IMR-90 (cell line): ENCODE measurements at regions not wholly inside any gene's neighbourhood (a gene's known extent, or its start where the extent isn't known, plus 50 kb on each side); places are given as distances from the start of the nearest gene placed in this dataset.

Source experiments
- ATAC-seq: fragments of 200-7000 bp; cut with Tn5 transposase; 2 replicates; pipeline ENCODE4 v1.9.1; 2020; ENCODE audit warnings: low read depth, mild to moderate bottlenecking, moderate library complexity
- BruUV-seq: library from RNA; stranded (reverse); fragments of 400-500 nt; replicated peaks from 2 replicates; lab custom pipeline; 2021; lab: Mats Ljungman, UMichigan
- CTCF ChIA-PET: fragments of 300-600 bp; formaldehyde crosslinking; extraction: SDS; loops from one replicate; lab custom pipeline; 2021; ENCODE audit warnings: antibody characterized with exemption; lab: Yijun Ruan, JAX
- POLR2A ChIA-PET: fragments of 300-600 bp; sonication (Branson Sonifier 250); formaldehyde crosslinking; loops from one replicate; lab custom pipeline; 2022; ENCODE audit warnings: antibody characterized with exemption; ENCODE audit not compliant: unreplicated experiment; lab: Charles Lee
- DNase-seq: peaks from one replicate; pipeline ENCODE4 v3.0.0; 2013
- H2AFZ ChIP-seq: replicated peaks from 2 replicates; pipeline ENCODE3; 2013; ENCODE audit warnings: low read length, mild to moderate bottlenecking; ENCODE audit not compliant: poor library complexity
- H2AK5ac ChIP-seq: 2 replicates; pipeline ENCODE4 v1.6.1; 2013; ENCODE audit warnings: low read depth, low read length, inconsistent platforms
- H2AK9ac ChIP-seq: replicated peaks from 2 replicates; pipeline ENCODE3; 2013; ENCODE audit warnings: mild to moderate bottlenecking, low read depth, low read length, moderate library complexity; ENCODE audit not compliant: poor library complexity
- H2BK120ac ChIP-seq: 2 replicates; pipeline ENCODE4 v1.6.1; 2013; ENCODE audit warnings: low read depth, low read length, inconsistent platforms
- H2BK15ac ChIP-seq: 3 replicates; pipeline ENCODE4 v1.6.1; 2013; ENCODE audit warnings: low read depth, low read length, inconsistent platforms
- H2BK20ac ChIP-seq: 2 replicates; pipeline ENCODE4 v1.6.1; 2013; ENCODE audit warnings: low read depth, mild to moderate bottlenecking, inconsistent platforms, low read length, moderate library complexity
- H2BK5ac ChIP-seq: 2 replicates; pipeline ENCODE4 v1.6.1; 2013; ENCODE audit warnings: mild to moderate bottlenecking, low read depth, low read length, inconsistent platforms; ENCODE audit not compliant: poor library complexity, severe bottlenecking
- H3K14ac ChIP-seq: replicated peaks from 2 replicates; pipeline ENCODE4 v1.6.1; 2013; ENCODE audit warnings: low read depth, low read length, inconsistent platforms
- H3K18ac ChIP-seq: 2 replicates; pipeline ENCODE4 v1.6.1; 2013; ENCODE audit warnings: low read depth, low read length, control low read depth
- H3K23ac ChIP-seq: 2 replicates; pipeline ENCODE4 v1.6.1; 2013; ENCODE audit warnings: low read depth, low read length, inconsistent platforms
- H3K27ac ChIP-seq: 2 replicates; pipeline ENCODE4 v1.5.1; 2013; ENCODE audit warnings: mild to moderate bottlenecking, control low read depth, low read length; ENCODE audit not compliant: insufficient read depth
- H3K27me3 ChIP-seq: 2 replicates; pipeline ENCODE4 v1.6.1; 2013; ENCODE audit warnings: low read length; ENCODE audit not compliant: control insufficient read depth, insufficient read depth
- H3K36me3 ChIP-seq: 2 replicates; pipeline ENCODE4 v1.6.1; 2013; ENCODE audit warnings: low read length, mixed read lengths; ENCODE audit not compliant: control insufficient read depth, insufficient read depth
- H3K4ac ChIP-seq: 2 replicates; pipeline ENCODE4 v1.6.1; 2013; ENCODE audit warnings: low read depth, low read length, inconsistent platforms
- H3K4me1 ChIP-seq: 2 replicates; pipeline ENCODE4 v1.6.1; 2013; ENCODE audit warnings: low read length, mixed read lengths; ENCODE audit not compliant: control insufficient read depth, insufficient read depth
- H3K4me2 ChIP-seq: 2 replicates; pipeline ENCODE4 v1.6.1; 2013; ENCODE audit warnings: low read depth, mild to moderate bottlenecking, control low read depth, low read length, moderate library complexity
- H3K4me3 ChIP-seq: 2 replicates; pipeline ENCODE4 v1.5.1; 2013; ENCODE audit warnings: low read depth, mild to moderate bottlenecking, control low read depth, low read length, moderate library complexity; ENCODE audit not compliant: insufficient read depth
- H3K56ac ChIP-seq: 2 replicates; pipeline ENCODE4 v1.6.1; 2013; ENCODE audit warnings: low read length, inconsistent platforms; ENCODE audit not compliant: insufficient read depth; ENCODE audit errors: extremely low read depth
- H3K79me1 ChIP-seq, 2 experiments: 2 replicates each; pipeline ENCODE4 v1.6.1; 2013; ENCODE audit warnings: low read length in 2 of 2, inconsistent platforms in 1 of 2, low read depth in 1 of 2
- H3K9ac ChIP-seq: 2 replicates; pipeline ENCODE4 v1.6.1; 2013; ENCODE audit warnings: low read depth, low read length, control low read depth
- H3K9me1 ChIP-seq: 2 replicates; pipeline ENCODE4 v1.6.1; 2013; ENCODE audit warnings: low read length, inconsistent platforms; ENCODE audit not compliant: insufficient read depth
- H3K9me3 ChIP-seq: 2 replicates; pipeline ENCODE4 v1.6.1; 2013; ENCODE audit warnings: low read length; ENCODE audit not compliant: control insufficient read depth, insufficient read depth
- H4K20me1 ChIP-seq: 2 replicates; pipeline ENCODE4 v1.6.1; 2013; ENCODE audit warnings: low read length, inconsistent platforms; ENCODE audit not compliant: insufficient read depth
- H4K5ac ChIP-seq: 2 replicates; pipeline ENCODE4 v1.6.1; 2013; ENCODE audit warnings: mild to moderate bottlenecking, low read depth, low read length, control low read depth
- H4K8ac ChIP-seq, 2 experiments: 2 replicates each; pipeline ENCODE4 v1.6.1; 2013; ENCODE audit warnings: low read depth in 2 of 2, low read length in 2 of 2, control low read depth in 1 of 2, inconsistent platforms in 1 of 2
- H4K91ac ChIP-seq: 2 replicates; pipeline ENCODE4 v1.6.1; 2013; ENCODE audit warnings: low read depth, low read length, inconsistent platforms; ENCODE audit not compliant: insufficient read depth
- BHLHE40 ChIP-seq: fragments of 150-350 bp; IDR thresholded peaks from 2 replicates; pipeline ENCODE4 v1.6.1; 2016; ENCODE audit warnings: mild to moderate bottlenecking, low read depth, low read length
- CHD1 ChIP-seq: IDR thresholded peaks from 2 replicates; pipeline ENCODE4 v1.6.1; 2012; ENCODE audit warnings: low read depth, low read length, improper control_type of control experiment
- FOS ChIP-seq: fragments of 150-350 bp; IDR thresholded peaks from 2 replicates; pipeline ENCODE4 v1.6.1; 2016; ENCODE audit warnings: low read depth, low read length
- MAFK ChIP-seq: IDR thresholded peaks from 2 replicates; pipeline ENCODE4 v1.6.1; 2012; ENCODE audit warnings: low read depth, low read length, improper control_type of control experiment
- MXI1 ChIP-seq: IDR thresholded peaks from 2 replicates; pipeline ENCODE4 v1.6.1; 2012; ENCODE audit warnings: low read depth, mild to moderate bottlenecking, low read length, moderate library complexity, borderline replicate concordance
- NFE2L2 ChIP-seq: fragments of 150-350 bp; IDR thresholded peaks from 2 replicates; pipeline ENCODE4 v1.6.1; 2016; ENCODE audit warnings: low read depth, mild to moderate bottlenecking, low read length
- POLR2A ChIP-seq: IDR thresholded peaks from 2 replicates; pipeline ENCODE4 v1.6.1; 2012; ENCODE audit warnings: mild to moderate bottlenecking, low read depth, low read length
- RAD21 ChIP-seq: IDR thresholded peaks from 2 replicates; pipeline ENCODE4 v1.6.1; 2012; ENCODE audit warnings: low read length, improper control_type of control experiment
- RFX5 ChIP-seq: IDR thresholded peaks from 2 replicates; pipeline ENCODE4 v1.8.0; 2012; ENCODE audit warnings: low read depth, mild to moderate bottlenecking, low read length, moderate library complexity
- SMC3 ChIP-seq: fragments of 150-350 bp; IDR thresholded peaks from 2 replicates; pipeline ENCODE4 v1.6.1; 2016; ENCODE audit warnings: low read depth, mild to moderate bottlenecking, antibody characterized with exemption, low read length, moderate library complexity
- USF2 ChIP-seq: fragments of 150-350 bp; IDR thresholded peaks from 2 replicates; pipeline ENCODE4 v1.6.1; 2017; ENCODE audit warnings: mild to moderate bottlenecking, antibody characterized with exemption, low read length, low read depth
- WGBS, 2 experiments: methylation state at CpG; one replicate each; pipeline versions ENCODE4 v1.1.5 to v1.1.7; 2013; ENCODE audit warnings: missing lambda C conversion rate in 2 of 2; ENCODE audit not compliant: insufficient read length in 1 of 2; ENCODE audit errors: extremely low coverage in 2 of 2; 5-methylcytosine and 5-hydroxymethylcytosine counted together
- dilution Hi-C: fragments of 300-500 bp; cut with HindIII; formaldehyde crosslinking; loops from one replicate; pipeline ENCODE4 v1.14.3; 2018; ENCODE audit warnings: low sequenced_read_pairs; ENCODE audit not compliant: unreplicated experiment
- in situ Hi-C: fragments of 300-500 bp; cut with MboI; formaldehyde crosslinking; loops from 3 replicates; pipeline ENCODE4 v1.14.3; 2019; ENCODE audit warnings: low sequenced_read_pairs, inconsistent platforms, mixed read lengths
- intact Hi-C: fragments of 100-400 bp; cut with micrococcal nuclease; formaldehyde crosslinking; loops from 2 replicates; pipeline ENCODE4 v1.10.0; 2022
- TF ChIP-seq, protein P1 (sequence below): fragments of 150-350 bp; IDR thresholded peaks from 2 replicates; pipeline ENCODE4 v1.6.1; 2016; ENCODE audit warnings: low read depth, mild to moderate bottlenecking, low read length, moderate library complexity, borderline replicate concordance
- TF ChIP-seq, protein P2 (sequence below): conservative IDR thresholded peaks from 2 replicates; pipeline ENCODE4 v1.5.1; 2012; ENCODE audit warnings: mild to moderate bottlenecking, low read depth, low read length, improper control_type of control experiment

DNA sequence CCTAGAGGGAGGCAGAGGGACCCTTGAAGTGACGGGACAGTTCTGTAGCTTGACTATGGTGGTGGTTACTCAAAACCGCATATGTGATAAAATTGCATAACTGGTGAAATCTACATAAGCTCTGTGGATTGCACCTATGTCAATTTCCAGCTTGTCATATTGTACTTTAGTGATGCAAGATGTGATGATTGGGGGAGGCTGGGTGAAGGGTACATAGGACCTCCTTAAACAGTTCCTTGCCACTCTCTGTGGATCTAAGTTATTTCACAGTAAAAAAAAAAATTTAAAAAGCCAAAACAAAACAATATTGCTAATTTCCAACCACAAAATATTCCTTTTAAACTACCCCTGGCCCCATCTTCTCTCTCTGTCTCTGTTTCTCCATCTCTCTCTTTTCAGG, 472.6 kb upstream of the SULF2 start:
- H3K56ac ChIP-seq, result no peak overlapping the region
- BruUV-seq, result no TSS peak
- intact Hi-C loops, result no loop called here
- H3K9ac ChIP-seq, result no peak overlapping the region
- H2BK15ac ChIP-seq, result no peak overlapping the region
- no peaks in the 10 kb centered on the region for H3K79me1 ChIP-seq
- no peak overlapping the region for H2AFZ ChIP-seq
- no peak overlapping the region for H3K23ac ChIP-seq
- no peak overlapping the region for H3K18ac ChIP-seq
- WGBS, 2 experiments, result no CpG with 5 or more reads among the region's 2 CpGs
- H4K8ac ChIP-seq, result no peak overlapping the region
- in situ Hi-C loops, result no loop called here
- no peaks in the 10 kb centered on the region for H3K9me3 ChIP-seq
- H2BK120ac ChIP-seq, result no peak overlapping the region
- ChIA-PET CTCF (interaction anchor here (1.4 kb wide), 1 partner anchor 9 kb away, joined by 3 read pairs; no protein-coding TSS in a partner anchor), POLR2A (interaction anchor here (0.7 kb wide), 1 partner anchor 1445 kb away, joined by 5 read pairs; no protein-coding TSS in a partner anchor)
- no peaks in the 10 kb centered on the region for H3K36me3 ChIP-seq
- H2BK20ac ChIP-seq, result no peak overlapping the region
- H3K4me3 ChIP-seq, result no peak overlapping the region
- DNase-seq (no peak), ATAC-seq (no peak)
- no peaks in the 10 kb centered on the region for H3K9me1 ChIP-seq
- no peak overlapping the region for H4K91ac ChIP-seq
- no peak overlapping the region for H2AK5ac ChIP-seq
- H3K27me3 ChIP-seq, result peaks cover 1% of the 10 kb centered on the region; the same call in 1 of the 2 replicates
- no peaks in the 10 kb centered on the region for H3K4me1 ChIP-seq
- TF ChIP-seq USF2 (no peak), SMC3 (no peak), NFE2L2 (no peak), RAD21 (no peak), MXI1 (no peak), CHD1 (no peak), RFX5 (no peak), MAFK (no peak), POLR2A (no peak), FOS (no peak), BHLHE40 (no peak)
- TF ChIP-seq, protein P1, sequence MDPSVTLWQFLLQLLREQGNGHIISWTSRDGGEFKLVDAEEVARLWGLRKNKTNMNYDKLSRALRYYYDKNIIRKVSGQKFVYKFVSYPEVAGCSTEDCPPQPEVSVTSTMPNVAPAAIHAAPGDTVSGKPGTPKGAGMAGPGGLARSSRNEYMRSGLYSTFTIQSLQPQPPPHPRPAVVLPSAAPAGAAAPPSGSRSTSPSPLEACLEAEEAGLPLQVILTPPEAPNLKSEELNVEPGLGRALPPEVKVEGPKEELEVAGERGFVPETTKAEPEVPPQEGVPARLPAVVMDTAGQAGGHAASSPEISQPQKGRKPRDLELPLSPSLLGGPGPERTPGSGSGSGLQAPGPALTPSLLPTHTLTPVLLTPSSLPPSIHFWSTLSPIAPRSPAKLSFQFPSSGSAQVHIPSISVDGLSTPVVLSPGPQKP, result no peak
- TF ChIP-seq, protein P2, sequence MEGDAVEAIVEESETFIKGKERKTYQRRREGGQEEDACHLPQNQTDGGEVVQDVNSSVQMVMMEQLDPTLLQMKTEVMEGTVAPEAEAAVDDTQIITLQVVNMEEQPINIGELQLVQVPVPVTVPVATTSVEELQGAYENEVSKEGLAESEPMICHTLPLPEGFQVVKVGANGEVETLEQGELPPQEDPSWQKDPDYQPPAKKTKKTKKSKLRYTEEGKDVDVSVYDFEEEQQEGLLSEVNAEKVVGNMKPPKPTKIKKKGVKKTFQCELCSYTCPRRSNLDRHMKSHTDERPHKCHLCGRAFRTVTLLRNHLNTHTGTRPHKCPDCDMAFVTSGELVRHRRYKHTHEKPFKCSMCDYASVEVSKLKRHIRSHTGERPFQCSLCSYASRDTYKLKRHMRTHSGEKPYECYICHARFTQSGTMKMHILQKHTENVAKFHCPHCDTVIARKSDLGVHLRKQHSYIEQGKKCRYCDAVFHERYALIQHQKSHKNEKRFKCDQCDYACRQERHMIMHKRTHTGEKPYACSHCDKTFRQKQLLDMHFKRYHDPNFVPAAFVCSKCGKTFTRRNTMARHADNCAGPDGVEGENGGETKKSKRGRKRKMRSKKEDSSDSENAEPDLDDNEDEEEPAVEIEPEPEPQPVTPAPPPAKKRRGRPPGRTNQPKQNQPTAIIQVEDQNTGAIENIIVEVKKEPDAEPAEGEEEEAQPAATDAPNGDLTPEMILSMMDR, result no peak
- no peak overlapping the region for H2AK9ac ChIP-seq
- dilution Hi-C loops, result no loop called here
- no peak overlapping the region for H4K5ac ChIP-seq
- H3K14ac ChIP-seq, result no peak overlapping the region
- no peaks in the 10 kb centered on the region for H4K20me1 ChIP-seq
- H2BK5ac ChIP-seq, result no peak overlapping the region
- H3K4ac ChIP-seq, result no peak overlapping the region
- H3K27ac ChIP-seq, result no peak overlapping the region
- H3K4me2 ChIP-seq, result no peak overlapping the region
